ENCODE measurements at regions not wholly inside any gene's neighbourhood (a gene's known extent, or its start where the extent isn't known, plus 50 kb on each side); places are given as distances from the start of the nearest gene placed in this dataset.

DNA sequence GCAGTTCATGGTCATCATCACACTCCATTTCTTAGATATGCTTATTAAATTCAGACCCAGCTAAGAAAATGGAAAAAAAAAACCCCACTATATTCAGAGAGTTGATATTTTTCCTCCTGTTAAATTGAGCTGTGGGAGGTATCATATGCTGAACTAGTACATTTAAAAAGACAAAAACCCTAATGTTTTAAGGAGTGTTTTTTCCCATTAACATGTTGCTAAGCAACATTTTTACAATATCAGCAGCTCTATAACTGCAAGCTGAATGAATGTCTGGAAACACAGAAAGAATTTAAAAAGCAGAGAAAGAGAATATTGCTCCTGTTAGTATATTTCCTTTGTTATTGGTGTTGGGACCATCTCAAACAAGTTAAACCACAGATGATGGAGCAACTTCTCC lies 265.8 kb upstream of the GRIA1 start:
- Histone ChIP-seq H3K23me2 (ENCODE audit: low read depth, low read length) (no peaks in the 10 kb centered on the region), H4K91ac (replicated peaks; ENCODE audit: insufficient read length, low read length) (no peak overlapping the region), H3K79me2 (ENCODE audit: control insufficient read depth in 1 of 2, insufficient read depth in 2 of 2, low read length in 2 of 2) (no peaks in the 10 kb centered on the region), H3K36me3 (ENCODE audit: control insufficient read depth in 2 of 4, insufficient read depth in 4 of 4, low read length in 3 of 4) (no peaks in the 10 kb centered on the region), H3K9me3 (ENCODE audit: insufficient read depth in 2 of 2, low read depth in 1 of 2, low read length in 1 of 2) (no peaks in the 10 kb centered on the region), H3K4me2 (ENCODE audit: insufficient read depth in 1 of 2, low read depth in 2 of 2, low read length in 2 of 2) (no peak overlapping the region), H2BK5ac (ENCODE audit: low read depth, low read length) (no peak overlapping the region), H2BK15ac (ENCODE audit: low read length) (no peak overlapping the region), H2AFZ (ENCODE audit: low read length) (no peak overlapping the region), H3K27me3 (replicated peaks in 1 of 4; ENCODE audit: control insufficient read depth in 3 of 4, extremely low read depth in 1 of 4, insufficient read depth in 3 of 4, low read length in 3 of 4) (no peaks in the 10 kb centered on the region), H3K14ac (ENCODE audit: insufficient read length) (no peak overlapping the region), H3K4ac (replicated peaks; ENCODE audit: insufficient read length, low read depth, low read length) (no peak overlapping the region), H3K23ac (ENCODE audit: insufficient read length) (no peak overlapping the region), H3K9ac (replicated peaks in 1 of 4; ENCODE audit: extremely low read depth in 1 of 4, low read depth in 3 of 4, low read length in 3 of 4) (no peak overlapping the region), H3K27ac (ENCODE audit: low read depth, low read length) (no peak overlapping the region), H2BK12ac (ENCODE audit: low read depth, low read length) (no peak overlapping the region), H2BK20ac (ENCODE audit: low read length) (no peak overlapping the region), H3K4me3 (ENCODE audit: extremely low read depth in 1 of 4, insufficient read depth in 2 of 4, low read depth in 3 of 4, low read length in 4 of 4) (no peak overlapping the region), H3K18ac (ENCODE audit: extremely low read depth, low read length) (no peak overlapping the region), H2AK5ac (ENCODE audit: low read depth, low read length) (no peak overlapping the region), H2BK120ac (replicated peaks; ENCODE audit: low read depth, low read length) (no peak overlapping the region), H3K56ac (replicated peaks; ENCODE audit: insufficient read length, low read depth, low read length) (no peak overlapping the region), H4K5ac (ENCODE audit: insufficient read length, low read depth, low read length) (no peak overlapping the region), H4K8ac (ENCODE audit: extremely low read depth, insufficient read depth, low read length) (no peak overlapping the region), H4K20me1 (replicated peaks in 1 of 2; ENCODE audit: control insufficient read depth in 1 of 2, insufficient read depth in 2 of 2, low read length in 2 of 2) (no peaks in the 10 kb centered on the region), H3K4me1 (replicated peaks in 1 of 4; ENCODE audit: control insufficient read depth in 3 of 4, insufficient read depth in 4 of 4, low read length in 3 of 4) (no peaks in the 10 kb centered on the region), H3K79me1 (ENCODE audit: low read depth, low read length) (no peaks in the 10 kb centered on the region)
- ChIA-PET POLR2A (ENCODE audit: partially characterized antibody) (no interaction called here), CTCF (ENCODE audit: partially characterized antibody) (no interaction called here)
- no peak for FAIRE-seq
- DNase-seq (ENCODE audit: low read depth in 1 of 2, low spot score in 2 of 2): no peak
- TF ChIP-seq BACH1 (IDR thresholded peaks at IDR 0.05; ENCODE audit: low read length): no peak
- TF ChIP-seq PHF8 (conservative IDR thresholded peaks at IDR 0.05; ENCODE audit: low read depth, low read length): no peak
